MCF 10A (cell line): ENCODE measurements at regions not wholly inside any gene's neighbourhood (a gene's known extent, or its start where the extent isn't known, plus 50 kb on each side); places are given as distances from the start of the nearest gene placed in this dataset.

Experiments used
- BruUV-seq: library from RNA; stranded (reverse); fragments of 400-500 nt; replicated peaks from 2 replicates; lab custom pipeline; 2021; lab: Mats Ljungman, UMichigan
- CTCF ChIA-PET: fragments of 300-600 bp; sonication (Branson Sonifier 250); formaldehyde crosslinking; extraction: SDS; loops from one replicate; lab custom pipeline; 2021; ENCODE audit warnings: antibody characterized with exemption, inconsistent platforms; lab: Yijun Ruan, JAX
- POLR2A ChIA-PET: fragments of 300-600, 350-650 bp; sonication (Branson Sonifier 250); formaldehyde crosslinking; extraction: SDS; loops from one replicate; lab custom pipeline; 2020; ENCODE audit warnings: antibody characterized with exemption, inconsistent platforms; lab: Yijun Ruan, JAX
- DNase-seq: peaks from one replicate; pipeline ENCODE4 v3.0.0-alpha.2; 2018; ENCODE audit not compliant: unreplicated experiment
- H3K27ac Mint-ChIP-seq: one replicate; pipeline ENCODE4 v1.8.0; 2022; ENCODE audit warnings: mild to moderate bottlenecking, low read depth, mixed read lengths; ENCODE audit not compliant: unreplicated experiment
- H3K27me3 Mint-ChIP-seq: one replicate; pipeline ENCODE4 v1.8.0; 2022; ENCODE audit warnings: mixed read lengths; ENCODE audit not compliant: insufficient read depth, unreplicated experiment
- H3K36me3 Mint-ChIP-seq: one replicate; pipeline ENCODE4 v1.8.0; 2022; ENCODE audit warnings: mild to moderate bottlenecking, moderate library complexity, mixed read lengths; ENCODE audit not compliant: insufficient read depth, unreplicated experiment
- H3K4me1 Mint-ChIP-seq: one replicate; pipeline ENCODE4 v1.8.0; 2022; ENCODE audit warnings: mixed read lengths; ENCODE audit not compliant: insufficient read depth, unreplicated experiment
- H3K4me3 Mint-ChIP-seq: one replicate; pipeline ENCODE4 v1.8.0; 2022; ENCODE audit warnings: mild to moderate bottlenecking, moderate library complexity, mixed read lengths; ENCODE audit not compliant: unreplicated experiment
- H3K9me3 Mint-ChIP-seq: one replicate; pipeline ENCODE4 v1.8.0; 2022; ENCODE audit warnings: mixed read lengths; ENCODE audit not compliant: unreplicated experiment
- intact Hi-C: fragments of 100-400 bp; cut with micrococcal nuclease; formaldehyde crosslinking; loops from 2 replicates; pipeline ENCODE4 v1.14.1; 2022
- TF ChIP-seq, protein P1 (sequence below): fragments of 200-600 bp; IDR thresholded peaks from one replicate; pipeline ENCODE4 v1.8.0; 2022; ENCODE audit warnings: antibody characterized with exemption, mild to moderate bottlenecking; ENCODE audit not compliant: unreplicated experiment

- ChIA-PET CTCF (no interaction called here), POLR2A (no interaction called here)
- peaks cover 17% of the 10 kb centered on the region for H3K4me1 Mint-ChIP-seq
- intact Hi-C loops: loop anchor here (10.0 kb wide), 1 partner anchor 148 kb away; no protein-coding TSS in a partner anchor
- no peaks in the 10 kb centered on the region for H3K27me3 Mint-ChIP-seq
- H3K36me3 Mint-ChIP-seq: no peaks in the 10 kb centered on the region
- H3K27ac Mint-ChIP-seq: no peak overlapping the region
- H3K4me3 Mint-ChIP-seq: no peak overlapping the region
- H3K9me3 Mint-ChIP-seq: peaks cover 23% of the 10 kb centered on the region
- TF ChIP-seq, protein P1, sequence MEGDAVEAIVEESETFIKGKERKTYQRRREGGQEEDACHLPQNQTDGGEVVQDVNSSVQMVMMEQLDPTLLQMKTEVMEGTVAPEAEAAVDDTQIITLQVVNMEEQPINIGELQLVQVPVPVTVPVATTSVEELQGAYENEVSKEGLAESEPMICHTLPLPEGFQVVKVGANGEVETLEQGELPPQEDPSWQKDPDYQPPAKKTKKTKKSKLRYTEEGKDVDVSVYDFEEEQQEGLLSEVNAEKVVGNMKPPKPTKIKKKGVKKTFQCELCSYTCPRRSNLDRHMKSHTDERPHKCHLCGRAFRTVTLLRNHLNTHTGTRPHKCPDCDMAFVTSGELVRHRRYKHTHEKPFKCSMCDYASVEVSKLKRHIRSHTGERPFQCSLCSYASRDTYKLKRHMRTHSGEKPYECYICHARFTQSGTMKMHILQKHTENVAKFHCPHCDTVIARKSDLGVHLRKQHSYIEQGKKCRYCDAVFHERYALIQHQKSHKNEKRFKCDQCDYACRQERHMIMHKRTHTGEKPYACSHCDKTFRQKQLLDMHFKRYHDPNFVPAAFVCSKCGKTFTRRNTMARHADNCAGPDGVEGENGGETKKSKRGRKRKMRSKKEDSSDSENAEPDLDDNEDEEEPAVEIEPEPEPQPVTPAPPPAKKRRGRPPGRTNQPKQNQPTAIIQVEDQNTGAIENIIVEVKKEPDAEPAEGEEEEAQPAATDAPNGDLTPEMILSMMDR: no peak
- no TSS peak for BruUV-seq
- peak; percentile 67 for DNase-seq
Measured at GRCh38 chrX:125507119-125507518, 187.4 kb downstream of the TEX13C start.

GRCh38 chrX:125520029-125520428 lies 200.4 kb downstream of the TEX13C start:
- CTCF ChIA-PET: no interaction called here
- no peak for DNase-seq
- BruUV-seq: no TSS peak
- TF ChIP-seq, protein P1: no peak
- no peaks in the 10 kb centered on the region for H3K9me3 Mint-ChIP-seq
- H3K27me3 Mint-ChIP-seq: no peaks in the 10 kb centered on the region
- POLR2A ChIA-PET: no interaction called here
- no peak overlapping the region for H3K27ac Mint-ChIP-seq
- H3K36me3 Mint-ChIP-seq: no peaks in the 10 kb centered on the region
- no peak overlapping the region for H3K4me3 Mint-ChIP-seq
- H3K4me1 Mint-ChIP-seq: peaks cover 18% of the 10 kb centered on the region
- intact Hi-C loops: no loop called here

DNA sequence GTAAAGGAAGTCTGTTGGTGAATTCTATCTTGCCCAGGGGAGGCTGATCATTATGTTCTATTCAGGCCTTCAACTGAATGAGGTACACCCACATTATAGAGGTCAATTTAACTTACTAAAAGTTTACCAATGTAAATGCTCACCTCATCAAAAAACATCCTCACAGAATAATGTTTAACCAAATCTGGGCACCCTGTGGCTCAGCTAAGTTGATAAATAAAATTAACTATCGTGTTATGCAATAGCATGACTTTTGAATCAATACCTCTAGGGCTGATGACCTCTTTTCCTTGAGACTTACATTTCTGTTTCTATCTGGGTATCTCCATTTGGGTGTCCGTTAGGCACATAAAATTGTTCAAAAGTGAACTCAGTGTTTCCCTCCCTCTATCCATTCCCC lies 203.1 kb downstream of the TEX13C start:
- Mint-ChIP-seq H3K27ac (no peak overlapping the region), H3K27me3 (no peaks in the 10 kb centered on the region), H3K4me1 (peaks cover 15% of the 10 kb centered on the region), H3K36me3 (no peaks in the 10 kb centered on the region), H3K4me3 (no peak overlapping the region), H3K9me3 (no peaks in the 10 kb centered on the region)
- intact Hi-C loops: no loop called here
- ChIA-PET POLR2A (no interaction called here), CTCF (no interaction called here)
- DNase-seq: no peak
- BruUV-seq: no TSS peak
- TF ChIP-seq, protein P1: no peak

DNA sequence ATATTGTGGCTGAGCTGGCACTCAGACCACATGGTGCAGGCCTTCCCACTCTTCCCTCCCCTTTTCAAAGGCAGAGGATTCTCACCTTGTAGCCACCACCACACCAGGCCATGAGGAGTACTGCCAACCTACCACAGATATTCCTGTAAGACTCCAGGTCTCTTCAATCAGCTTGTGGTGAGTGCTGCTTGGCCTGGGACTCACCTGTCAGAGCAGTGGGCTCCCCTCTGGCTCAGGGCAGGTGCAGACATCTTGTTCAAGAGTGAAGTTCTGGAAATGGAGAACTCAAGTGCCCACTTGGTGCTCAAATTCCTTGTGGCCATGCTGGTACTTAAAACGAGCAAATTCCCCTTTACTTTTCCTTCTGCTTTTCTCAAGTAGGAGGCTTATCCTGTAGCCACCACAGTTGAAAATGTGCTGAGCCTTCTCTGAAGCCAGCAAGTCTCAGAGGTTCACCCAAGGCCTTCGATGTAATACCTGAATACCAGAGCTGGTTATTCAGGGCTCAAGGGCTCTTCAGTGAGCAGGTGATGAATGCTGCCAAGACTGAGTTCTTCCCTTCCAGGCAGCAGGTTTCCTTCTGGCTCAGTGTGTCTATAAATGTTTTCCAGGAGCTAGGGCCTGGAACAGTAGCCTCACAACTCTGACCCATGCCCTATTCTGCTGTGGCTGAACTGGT lies 212.9 kb downstream of the TEX13C start:
- Mint-ChIP-seq H3K9me3 (peaks cover 8% of the 10 kb centered on the region), H3K27me3 (no peaks in the 10 kb centered on the region), H3K36me3 (no peaks in the 10 kb centered on the region), H3K4me3 (no peak overlapping the region), H3K27ac (no peak overlapping the region), H3K4me1 (no peaks in the 10 kb centered on the region)
- POLR2A ChIA-PET: no interaction called here
- BruUV-seq: no TSS peak
- no peak for DNase-seq
- TF ChIP-seq, protein P1: no peak
- CTCF ChIA-PET: interaction anchor here (0.6 kb wide), 1 partner anchor 1570 kb away, joined by 3 read pairs; no protein-coding TSS in a partner anchor
- intact Hi-C loops: no loop called here
